ENCODE measurements at regions not wholly inside any gene's neighbourhood (a gene's known extent, or its start where the extent isn't known, plus 50 kb on each side); places are given as distances from the start of the nearest gene placed in this dataset.

GRCh38 chr1:88180449-88181108 lies 503.5 kb upstream of the PKN2 start:
- Histone ChIP-seq H3K27me3 (ENCODE audit: control insufficient read depth in 5 of 5, insufficient read depth in 4 of 5, low read length in 5 of 5) (no peaks in the 10 kb centered on the region), H3K4me1 (ENCODE audit: control insufficient read depth in 5 of 5, insufficient read depth in 5 of 5, low read length in 5 of 5) (no peaks in the 10 kb centered on the region), H3K36me3 (ENCODE audit: control insufficient read depth in 5 of 5, insufficient read depth in 5 of 5, low read length in 5 of 5) (no peaks in the 10 kb centered on the region), H3K9ac (ENCODE audit: low read length in 5 of 5) (no peak overlapping the region), H3K27ac (ENCODE audit: low read depth, low read length) (no peak overlapping the region), H3K9me3 (ENCODE audit: control insufficient read depth in 5 of 5, low read length in 5 of 5) (no peaks in the 10 kb centered on the region), H3K4me3 (ENCODE audit: low read depth in 1 of 5, low read length in 5 of 5) (no peak overlapping the region)

DNA sequence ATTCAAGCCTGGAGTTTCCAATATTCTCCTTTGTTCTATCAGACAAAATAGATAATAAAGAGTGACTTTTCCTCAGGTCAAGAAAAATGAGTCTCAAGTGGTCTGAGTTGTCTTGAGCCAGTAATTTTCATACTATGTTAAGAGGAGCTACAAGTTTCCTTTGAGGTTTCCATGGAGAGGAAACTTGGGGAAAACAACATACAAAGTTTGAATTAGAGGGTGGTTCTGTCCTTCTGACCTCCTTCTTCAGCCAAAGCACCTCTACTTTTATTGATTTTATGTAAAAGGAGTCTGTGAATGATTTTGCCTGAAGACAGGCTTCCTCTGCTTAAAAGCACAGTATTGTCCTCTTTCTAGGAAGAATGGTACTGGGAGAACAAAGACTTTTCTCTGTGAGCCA lies 497.2 kb upstream of the PKN2 start:
- no peak overlapping the region for H3K27ac ChIP-seq (ENCODE audit: low read depth, low read length)
- no peaks in the 10 kb centered on the region for H3K27me3 ChIP-seq (ENCODE audit: control insufficient read depth in 5 of 5, insufficient read depth in 4 of 5, low read length in 5 of 5)
- no peaks in the 10 kb centered on the region for H3K36me3 ChIP-seq (ENCODE audit: control insufficient read depth in 5 of 5, insufficient read depth in 5 of 5, low read length in 5 of 5)
- no peak overlapping the region for H3K4me3 ChIP-seq (ENCODE audit: low read depth in 1 of 5, low read length in 5 of 5)
- no peaks in the 10 kb centered on the region for H3K9me3 ChIP-seq (ENCODE audit: control insufficient read depth in 5 of 5, low read length in 5 of 5)
- no peaks in the 10 kb centered on the region for H3K4me1 ChIP-seq (ENCODE audit: control insufficient read depth in 5 of 5, insufficient read depth in 5 of 5, low read length in 5 of 5)
- no peak overlapping the region for H3K9ac ChIP-seq (ENCODE audit: low read length in 5 of 5)

DNA sequence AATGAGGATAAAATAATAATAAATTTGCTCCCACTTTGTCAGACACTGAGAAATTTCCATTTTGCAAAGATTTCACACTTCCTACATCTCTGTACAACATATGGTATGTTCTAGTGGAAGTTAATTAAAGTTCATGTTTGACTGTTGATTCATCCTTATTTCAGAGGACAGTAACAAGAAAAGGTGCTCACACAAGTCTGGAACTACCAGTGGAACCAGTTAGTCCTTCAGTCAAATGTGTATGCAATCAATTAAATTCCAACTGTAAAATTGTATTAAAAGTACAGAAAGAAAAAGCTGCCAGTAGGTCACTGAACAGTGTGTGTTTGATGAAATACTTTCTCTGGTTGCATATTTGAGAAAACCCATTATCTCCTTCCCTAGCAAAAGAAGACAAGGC lies 496.0 kb upstream of the PKN2 start:
- Histone ChIP-seq H3K4me1 (ENCODE audit: control insufficient read depth in 5 of 5, insufficient read depth in 5 of 5, low read length in 5 of 5) (no peaks in the 10 kb centered on the region), H3K4me3 (ENCODE audit: low read depth in 1 of 5, low read length in 5 of 5) (no peak overlapping the region), H3K27me3 (ENCODE audit: control insufficient read depth in 5 of 5, insufficient read depth in 4 of 5, low read length in 5 of 5) (no peaks in the 10 kb centered on the region), H3K9ac (ENCODE audit: low read length in 5 of 5) (no peak overlapping the region), H3K36me3 (ENCODE audit: control insufficient read depth in 5 of 5, insufficient read depth in 5 of 5, low read length in 5 of 5) (no peaks in the 10 kb centered on the region), H3K9me3 (ENCODE audit: control insufficient read depth in 5 of 5, low read length in 5 of 5) (no peaks in the 10 kb centered on the region), H3K27ac (ENCODE audit: low read depth, low read length) (no peak overlapping the region)

DNA sequence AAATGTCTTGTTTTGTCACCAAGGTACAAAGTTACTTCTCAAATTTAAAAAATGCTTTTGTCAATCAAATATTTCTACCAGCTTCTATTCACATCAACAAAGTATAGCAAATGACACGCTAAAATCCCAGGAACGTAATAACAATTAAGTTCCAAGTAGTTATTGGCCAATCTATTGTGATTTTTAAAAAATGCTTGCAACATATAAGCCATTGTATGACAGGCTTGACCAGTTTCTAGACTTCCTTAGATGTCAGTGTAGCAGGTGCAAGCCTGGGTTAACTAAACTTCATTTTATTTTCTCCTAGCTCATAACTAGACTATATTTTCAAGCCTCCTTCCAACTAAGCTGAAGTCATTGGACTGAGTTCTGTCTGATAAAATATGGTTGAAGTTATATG lies 494.5 kb upstream of the PKN2 start:
- no peak overlapping the region for H3K9ac ChIP-seq (ENCODE audit: low read length in 5 of 5)
- no peaks in the 10 kb centered on the region for H3K9me3 ChIP-seq (ENCODE audit: control insufficient read depth in 5 of 5, low read length in 5 of 5)
- no peak overlapping the region for H3K27ac ChIP-seq (ENCODE audit: low read depth, low read length)
- no peaks in the 10 kb centered on the region for H3K4me1 ChIP-seq (ENCODE audit: control insufficient read depth in 5 of 5, insufficient read depth in 5 of 5, low read length in 5 of 5)
- H3K4me3 ChIP-seq (ENCODE audit: low read depth in 1 of 5, low read length in 5 of 5), result no peak overlapping the region
- no peaks in the 10 kb centered on the region for H3K27me3 ChIP-seq (ENCODE audit: control insufficient read depth in 5 of 5, insufficient read depth in 4 of 5, low read length in 5 of 5)
- no peaks in the 10 kb centered on the region for H3K36me3 ChIP-seq (ENCODE audit: control insufficient read depth in 5 of 5, insufficient read depth in 5 of 5, low read length in 5 of 5)

DNA sequence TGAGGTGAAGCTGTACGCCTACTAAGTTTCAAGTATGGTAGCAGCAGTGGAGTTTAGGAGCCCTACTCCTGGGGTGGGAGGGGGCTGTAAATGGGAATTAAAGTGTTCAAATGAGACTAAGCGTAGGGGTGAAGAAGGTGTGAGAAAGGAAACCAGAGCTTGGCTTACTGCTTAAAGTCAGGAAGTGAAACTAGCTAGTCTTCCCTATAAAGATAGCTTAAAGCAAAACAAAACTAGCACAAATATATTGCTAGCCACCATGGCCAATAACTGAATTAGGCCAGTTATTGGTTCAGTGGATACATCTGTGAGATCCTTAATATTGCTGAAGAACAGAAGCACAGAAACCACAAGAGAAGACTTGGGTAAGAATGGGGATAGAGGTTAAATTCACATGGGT lies 492.2 kb upstream of the PKN2 start:
- H3K36me3 ChIP-seq (ENCODE audit: control insufficient read depth in 5 of 5, insufficient read depth in 5 of 5, low read length in 5 of 5), result no peaks in the 10 kb centered on the region
- H3K27ac ChIP-seq (ENCODE audit: low read depth, low read length), result no peak overlapping the region
- no peak overlapping the region for H3K4me3 ChIP-seq (ENCODE audit: low read depth in 1 of 5, low read length in 5 of 5)
- H3K9me3 ChIP-seq (ENCODE audit: control insufficient read depth in 5 of 5, low read length in 5 of 5), result no peaks in the 10 kb centered on the region
- no peak overlapping the region for H3K9ac ChIP-seq (ENCODE audit: low read length in 5 of 5)
- H3K27me3 ChIP-seq (ENCODE audit: control insufficient read depth in 5 of 5, insufficient read depth in 4 of 5, low read length in 5 of 5), result no peaks in the 10 kb centered on the region
- no peaks in the 10 kb centered on the region for H3K4me1 ChIP-seq (ENCODE audit: control insufficient read depth in 5 of 5, insufficient read depth in 5 of 5, low read length in 5 of 5)

GRCh38 chr1:88194542-88194941 lies 489.5 kb upstream of the PKN2 start:
- Histone ChIP-seq H3K9ac (ENCODE audit: low read length in 5 of 5) (no peak overlapping the region), H3K27me3 (ENCODE audit: control insufficient read depth in 5 of 5, insufficient read depth in 4 of 5, low read length in 5 of 5) (no peaks in the 10 kb centered on the region), H3K9me3 (ENCODE audit: control insufficient read depth in 5 of 5, low read length in 5 of 5) (no peaks in the 10 kb centered on the region), H3K4me1 (ENCODE audit: control insufficient read depth in 5 of 5, insufficient read depth in 5 of 5, low read length in 5 of 5) (no peaks in the 10 kb centered on the region), H3K36me3 (ENCODE audit: control insufficient read depth in 5 of 5, insufficient read depth in 5 of 5, low read length in 5 of 5) (no peaks in the 10 kb centered on the region), H3K27ac (ENCODE audit: low read depth, low read length) (no peak overlapping the region), H3K4me3 (ENCODE audit: low read depth in 1 of 5, low read length in 5 of 5) (no peak overlapping the region)

DNA sequence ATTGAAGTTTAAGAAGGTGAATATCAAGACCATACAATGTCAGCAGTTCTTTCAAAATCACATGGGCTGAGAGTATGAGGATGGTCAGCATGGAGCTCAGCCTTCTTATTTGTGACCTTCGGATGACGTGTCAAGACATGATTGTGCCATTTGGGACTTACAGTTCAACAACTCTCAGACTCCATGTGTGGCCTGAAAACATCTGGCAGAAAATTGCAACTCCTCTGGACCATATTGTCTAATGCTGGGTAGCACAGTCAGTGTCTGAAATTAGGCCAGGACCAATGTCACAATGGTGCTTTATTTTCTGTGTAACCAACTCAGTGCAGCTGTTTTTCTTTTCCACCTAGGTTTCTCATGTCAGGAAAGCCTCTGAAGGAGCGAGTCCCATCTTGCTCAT lies 483.5 kb upstream of the PKN2 start:
- no peak overlapping the region for H3K9ac ChIP-seq (ENCODE audit: low read length in 5 of 5)
- no peaks in the 10 kb centered on the region for H3K36me3 ChIP-seq (ENCODE audit: control insufficient read depth in 5 of 5, insufficient read depth in 5 of 5, low read length in 5 of 5)
- no peaks in the 10 kb centered on the region for H3K4me1 ChIP-seq (ENCODE audit: control insufficient read depth in 5 of 5, insufficient read depth in 5 of 5, low read length in 5 of 5)
- H3K4me3 ChIP-seq (ENCODE audit: low read depth in 1 of 5, low read length in 5 of 5), result no peak overlapping the region
- no peaks in the 10 kb centered on the region for H3K27me3 ChIP-seq (ENCODE audit: control insufficient read depth in 5 of 5, insufficient read depth in 4 of 5, low read length in 5 of 5)
- H3K9me3 ChIP-seq (ENCODE audit: control insufficient read depth in 5 of 5, low read length in 5 of 5), result no peaks in the 10 kb centered on the region
- H3K27ac ChIP-seq (ENCODE audit: low read depth, low read length), result no peak overlapping the region

DNA sequence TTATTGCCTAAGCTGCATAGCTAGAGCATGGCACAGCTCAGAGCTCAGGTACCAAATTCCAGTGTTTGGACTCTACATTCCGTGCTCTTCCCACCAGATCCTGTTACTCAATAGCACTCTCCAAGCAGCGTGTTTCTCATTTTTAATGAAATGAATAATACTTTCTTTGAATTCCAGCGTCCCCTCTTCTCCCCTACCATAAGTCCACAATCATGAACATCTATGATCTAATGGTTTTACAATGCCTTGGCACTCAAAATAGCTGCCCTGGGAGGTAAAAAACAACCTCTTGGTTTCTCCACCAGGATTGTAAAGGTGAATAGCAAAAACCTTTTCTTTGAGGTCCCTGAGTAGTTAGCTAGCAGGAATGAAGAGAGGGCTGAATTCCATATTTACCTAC lies 480.0 kb upstream of the PKN2 start:
- Histone ChIP-seq H3K4me1 (ENCODE audit: control insufficient read depth in 5 of 5, insufficient read depth in 5 of 5, low read length in 5 of 5) (no peaks in the 10 kb centered on the region), H3K4me3 (ENCODE audit: low read depth in 1 of 5, low read length in 5 of 5) (no peak overlapping the region)

DNA sequence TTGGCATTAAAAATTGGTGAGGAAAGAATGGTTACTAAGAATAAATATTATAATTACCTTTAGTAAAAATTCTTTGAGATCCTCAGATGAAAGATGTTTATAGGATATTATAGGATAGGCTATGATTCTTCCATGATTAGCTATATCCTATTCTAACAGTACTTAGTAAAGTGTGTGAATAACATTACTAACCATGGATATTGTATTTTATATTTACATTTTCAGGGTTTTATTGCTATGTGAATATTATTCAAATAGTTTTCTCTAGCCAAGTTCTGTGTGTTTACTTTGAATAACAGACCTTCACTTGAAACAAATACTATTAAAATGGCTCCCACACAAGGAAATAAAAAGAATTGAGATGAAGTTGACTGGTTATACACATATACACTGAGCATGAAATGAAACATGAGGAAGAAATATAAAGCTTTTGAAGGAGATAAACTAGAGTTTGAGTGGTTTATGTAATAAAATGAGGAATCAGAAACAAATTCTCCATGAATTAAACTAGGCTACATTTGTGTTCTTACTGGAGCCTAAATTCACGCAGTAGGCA lies 479.4 kb upstream of the PKN2 start:
- Histone ChIP-seq H3K4me1 (ENCODE audit: control insufficient read depth in 5 of 5, insufficient read depth in 5 of 5, low read length in 5 of 5) (no peaks in the 10 kb centered on the region), H3K27ac (ENCODE audit: low read depth, low read length) (no peak overlapping the region), H3K4me3 (ENCODE audit: low read depth in 1 of 5, low read length in 5 of 5) (no peak overlapping the region), H3K9me3 (ENCODE audit: control insufficient read depth in 5 of 5, low read length in 5 of 5) (no peaks in the 10 kb centered on the region), H3K27me3 (ENCODE audit: control insufficient read depth in 5 of 5, insufficient read depth in 4 of 5, low read length in 5 of 5) (no peaks in the 10 kb centered on the region), H3K9ac (ENCODE audit: low read length in 5 of 5) (no peak overlapping the region), H3K36me3 (ENCODE audit: control insufficient read depth in 5 of 5, insufficient read depth in 5 of 5, low read length in 5 of 5) (no peaks in the 10 kb centered on the region)

More for the DNA sequence above, 480.0 kb upstream of the PKN2 start:
- H3K9me3 ChIP-seq (ENCODE audit: control insufficient read depth in 5 of 5, low read length in 5 of 5), result no peaks in the 10 kb centered on the region
- H3K27me3 ChIP-seq (ENCODE audit: control insufficient read depth in 5 of 5, insufficient read depth in 4 of 5, low read length in 5 of 5), result no peaks in the 10 kb centered on the region
- H3K9ac ChIP-seq (ENCODE audit: low read length in 5 of 5), result no peak overlapping the region
- H3K36me3 ChIP-seq (ENCODE audit: control insufficient read depth in 5 of 5, insufficient read depth in 5 of 5, low read length in 5 of 5), result no peaks in the 10 kb centered on the region
- H3K27ac ChIP-seq (ENCODE audit: low read depth, low read length), result no peak overlapping the region

DNA sequence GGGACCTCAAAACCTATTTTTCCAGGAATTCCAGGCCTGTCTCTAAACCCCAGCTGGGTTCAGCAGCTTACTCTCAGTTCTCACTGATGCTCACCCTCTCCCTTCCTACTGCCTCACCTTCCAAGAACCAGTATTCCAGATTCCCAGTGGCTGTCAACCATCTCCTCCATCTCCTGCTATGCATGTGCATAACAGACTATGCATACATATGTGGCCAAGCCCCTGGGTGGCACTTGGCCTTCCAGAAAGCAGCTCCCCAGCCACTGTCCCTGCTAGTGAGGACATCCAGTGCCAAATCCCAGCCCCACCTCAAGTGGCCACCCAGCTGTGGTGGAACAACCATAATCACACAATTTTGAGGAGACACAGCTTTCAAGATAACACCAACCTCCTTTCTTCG lies 475.7 kb upstream of the PKN2 start:
- Histone ChIP-seq H3K36me3 (ENCODE audit: control insufficient read depth in 5 of 5, insufficient read depth in 5 of 5, low read length in 5 of 5) (no peaks in the 10 kb centered on the region), H3K4me1 (ENCODE audit: control insufficient read depth in 5 of 5, insufficient read depth in 5 of 5, low read length in 5 of 5) (no peaks in the 10 kb centered on the region), H3K27ac (ENCODE audit: low read depth, low read length) (no peak overlapping the region), H3K27me3 (ENCODE audit: control insufficient read depth in 5 of 5, insufficient read depth in 4 of 5, low read length in 5 of 5) (no peaks in the 10 kb centered on the region), H3K9me3 (ENCODE audit: control insufficient read depth in 5 of 5, low read length in 5 of 5) (no peaks in the 10 kb centered on the region), H3K9ac (ENCODE audit: low read length in 5 of 5) (no peak overlapping the region), H3K4me3 (ENCODE audit: low read depth in 1 of 5, low read length in 5 of 5) (no peak overlapping the region)

All from subcutaneous abdominal adipose tissue (tissue), 5 donors.